ENCODE measurements at regions not wholly inside any gene's neighbourhood (a gene's known extent, or its start where the extent isn't known, plus 50 kb on each side); places are given as distances from the start of the nearest gene placed in this dataset.

GRCh38 chr2:153787612-153788011 is 84.1 kb upstream of the GALNT13 start:
- ChIA-PET POLR2A (no interaction called here), RAD21 (ENCODE audit: unreplicated experiment) (no interaction called here), SMC1A (ENCODE audit: uncharacterized antibody, unreplicated experiment) (interaction anchor here (0.6 kb wide), 1 partner anchor 786 kb away, joined by 3 read pairs; no protein-coding TSS in a partner anchor), CTCF (interaction anchor here (1.6 kb wide), 1 partner anchor 18 kb away, joined by 4 read pairs; no protein-coding TSS in a partner anchor)
- H3K27ac ChIP-seq (ENCODE audit: control insufficient read depth, insufficient read depth) = no peak overlapping the region
- ATAC-seq = no peak
- no peaks in the 10 kb centered on the region for H3K79me2 ChIP-seq (ENCODE audit: control insufficient read depth, insufficient read depth, low read length)
- DNase-seq (ENCODE audit: low read depth, low spot score) = no peak
- H3K4me1 ChIP-seq (ENCODE audit: control insufficient read depth, insufficient read depth, low read length) = no peaks in the 10 kb centered on the region
- no peaks in the 10 kb centered on the region for H4K20me1 ChIP-seq (ENCODE audit: control insufficient read depth, insufficient read depth)
- no peak for FAIRE-seq
- no peak overlapping the region for H3K4me2 ChIP-seq (ENCODE audit: control insufficient read depth, insufficient read depth)
- no peak overlapping the region for H3K9ac ChIP-seq (ENCODE audit: control insufficient read depth, insufficient read depth, low read length)
- 18% methylated on average over 1 of the region's 1 CpG for WGBS (ENCODE audit: insufficient coverage, insufficient replicate concordance, low lambda C conversion rate, missing lambda C conversion rate)
- no peaks in the 10 kb centered on the region for H3K9me3 ChIP-seq (replicated peaks; ENCODE audit: control insufficient read depth, insufficient read depth, low read length)
- no peak overlapping the region for H3K4me3 ChIP-seq
- no TSS peak for BruUV-seq (replicated peaks)
- no peaks in the 10 kb centered on the region for H3K36me3 ChIP-seq (ENCODE audit: control insufficient read depth in 2 of 2, insufficient read depth in 2 of 2, low read length in 1 of 2)
- H2AFZ ChIP-seq (ENCODE audit: control insufficient read depth, low read depth, low read length) = no peak overlapping the region
- in situ Hi-C loops (cut with MboI) (no loop called here), intact Hi-C loops (cut with micrococcal nuclease; ENCODE audit: unreplicated experiment) (loop anchor here (10.0 kb wide), 1 partner anchor 587 kb away; no protein-coding TSS in a partner anchor)
- H3K27me3 ChIP-seq (replicated peaks in 1 of 2; ENCODE audit: control insufficient read depth in 2 of 2, insufficient read depth in 2 of 2, low read length in 1 of 2) = no peaks in the 10 kb centered on the region
- no peak for TF ChIP-seq SUZ12 (IDR thresholded peaks at IDR 0.05; ENCODE audit: unreplicated experiment)
- no peak for TF ChIP-seq REST (IDR thresholded peaks at IDR 0.05; ENCODE audit: low read depth, low read length)
- no peak for TF ChIP-seq NFYA (IDR thresholded peaks at IDR 0.05; ENCODE audit: borderline replicate concordance, low read depth, low read length)
- no peak for TF ChIP-seq BCLAF1 (IDR thresholded peaks at IDR 0.05)
- no peak for TF ChIP-seq ETV6 (conservative IDR thresholded peaks at IDR 0.05 in 1 of 2, IDR thresholded peaks at IDR 0.05 in 1 of 2; ENCODE audit: borderline replicate concordance in 1 of 2, low read depth in 1 of 2)
- no peak for TF ChIP-seq MTA3 (IDR thresholded peaks at IDR 0.05; ENCODE audit: borderline replicate concordance, low read length)
- no peak for TF ChIP-seq NFYB (IDR thresholded peaks at IDR 0.05; ENCODE audit: insufficient read depth, low read depth, low read length)
- TF ChIP-seq, protein P1, sequence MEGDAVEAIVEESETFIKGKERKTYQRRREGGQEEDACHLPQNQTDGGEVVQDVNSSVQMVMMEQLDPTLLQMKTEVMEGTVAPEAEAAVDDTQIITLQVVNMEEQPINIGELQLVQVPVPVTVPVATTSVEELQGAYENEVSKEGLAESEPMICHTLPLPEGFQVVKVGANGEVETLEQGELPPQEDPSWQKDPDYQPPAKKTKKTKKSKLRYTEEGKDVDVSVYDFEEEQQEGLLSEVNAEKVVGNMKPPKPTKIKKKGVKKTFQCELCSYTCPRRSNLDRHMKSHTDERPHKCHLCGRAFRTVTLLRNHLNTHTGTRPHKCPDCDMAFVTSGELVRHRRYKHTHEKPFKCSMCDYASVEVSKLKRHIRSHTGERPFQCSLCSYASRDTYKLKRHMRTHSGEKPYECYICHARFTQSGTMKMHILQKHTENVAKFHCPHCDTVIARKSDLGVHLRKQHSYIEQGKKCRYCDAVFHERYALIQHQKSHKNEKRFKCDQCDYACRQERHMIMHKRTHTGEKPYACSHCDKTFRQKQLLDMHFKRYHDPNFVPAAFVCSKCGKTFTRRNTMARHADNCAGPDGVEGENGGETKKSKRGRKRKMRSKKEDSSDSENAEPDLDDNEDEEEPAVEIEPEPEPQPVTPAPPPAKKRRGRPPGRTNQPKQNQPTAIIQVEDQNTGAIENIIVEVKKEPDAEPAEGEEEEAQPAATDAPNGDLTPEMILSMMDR (IDR thresholded peaks at IDR 0.05 in 2 of 3, conservative IDR thresholded peaks at IDR 0.05 in 1 of 3; ENCODE audit: control insufficient read depth in 2 of 3, extremely low read depth in 1 of 3, insufficient read depth in 1 of 3, low read depth in 3 of 3, low read length in 3 of 3) = no peak
- TF ChIP-seq NBN (IDR thresholded peaks at IDR 0.05) = no peak
- no peak for TF ChIP-seq SPI1 (IDR thresholded peaks at IDR 0.05; ENCODE audit: borderline replicate concordance, insufficient read depth, low read depth, low read length)
- TF ChIP-seq ZNF24 (IDR thresholded peaks at IDR 0.05) = no peak
- no peak for TF ChIP-seq ELK1 (IDR thresholded peaks at IDR 0.05; ENCODE audit: low read depth, low read length)
- TF ChIP-seq EGR1 (IDR thresholded peaks at IDR 0.05; ENCODE audit: borderline replicate concordance in 1 of 2, low read depth in 2 of 2, low read length in 2 of 2) = no peak
- TF ChIP-seq CHD1 (IDR thresholded peaks at IDR 0.05; ENCODE audit: low read depth, low read length) = no peak
